ENCODE measurements at regions not wholly inside any gene's neighbourhood (a gene's known extent, or its start where the extent isn't known, plus 50 kb on each side); places are given as distances from the start of the nearest gene placed in this dataset.

DNA sequence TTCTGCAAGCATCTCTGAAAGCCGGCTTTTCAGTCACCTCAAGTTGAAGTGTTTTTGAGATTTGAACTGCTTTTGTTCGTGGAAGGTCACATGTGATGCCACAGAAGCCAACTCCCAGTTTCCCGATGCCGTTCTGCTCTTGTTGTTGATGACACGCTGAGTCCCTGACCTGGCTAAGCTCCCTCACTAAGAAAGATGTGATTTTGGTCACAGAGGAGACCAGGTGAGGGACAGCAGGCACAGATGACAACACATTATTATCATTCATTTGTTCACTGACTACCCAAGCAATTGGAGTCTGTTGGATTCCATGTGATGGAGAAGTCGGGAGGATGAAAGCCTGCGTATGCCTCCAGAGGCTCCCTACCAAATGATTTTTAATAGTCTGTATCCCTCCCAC, 822.4 kb upstream of the RBFOX1 start:
- no peak for TF ChIP-seq POLR2A (IDR thresholded peaks at IDR 0.05)
- no peak for TF ChIP-seq POLR2AphosphoS5 (IDR thresholded peaks at IDR 0.05)
- TF ChIP-seq, protein P1, sequence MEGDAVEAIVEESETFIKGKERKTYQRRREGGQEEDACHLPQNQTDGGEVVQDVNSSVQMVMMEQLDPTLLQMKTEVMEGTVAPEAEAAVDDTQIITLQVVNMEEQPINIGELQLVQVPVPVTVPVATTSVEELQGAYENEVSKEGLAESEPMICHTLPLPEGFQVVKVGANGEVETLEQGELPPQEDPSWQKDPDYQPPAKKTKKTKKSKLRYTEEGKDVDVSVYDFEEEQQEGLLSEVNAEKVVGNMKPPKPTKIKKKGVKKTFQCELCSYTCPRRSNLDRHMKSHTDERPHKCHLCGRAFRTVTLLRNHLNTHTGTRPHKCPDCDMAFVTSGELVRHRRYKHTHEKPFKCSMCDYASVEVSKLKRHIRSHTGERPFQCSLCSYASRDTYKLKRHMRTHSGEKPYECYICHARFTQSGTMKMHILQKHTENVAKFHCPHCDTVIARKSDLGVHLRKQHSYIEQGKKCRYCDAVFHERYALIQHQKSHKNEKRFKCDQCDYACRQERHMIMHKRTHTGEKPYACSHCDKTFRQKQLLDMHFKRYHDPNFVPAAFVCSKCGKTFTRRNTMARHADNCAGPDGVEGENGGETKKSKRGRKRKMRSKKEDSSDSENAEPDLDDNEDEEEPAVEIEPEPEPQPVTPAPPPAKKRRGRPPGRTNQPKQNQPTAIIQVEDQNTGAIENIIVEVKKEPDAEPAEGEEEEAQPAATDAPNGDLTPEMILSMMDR (IDR thresholded peaks at IDR 0.05 in 8 of 11, conservative IDR thresholded peaks at IDR 0.05 in 3 of 11), result no peak
- peaks cover 0 to 17% (median 6%) of the 10 kb centered on the region in 8 donors for H3K9me3 ChIP-seq
- H3K36me3 ChIP-seq, result no peaks in the 10 kb centered on the region
- no peak overlapping the region for H3K27ac ChIP-seq
- H3K4me3 ChIP-seq, result no peak overlapping the region
- H3K4me1 ChIP-seq, result no peaks in the 10 kb centered on the region
- no peaks in the 10 kb centered on the region for H3K27me3 ChIP-seq (replicated peaks in 1 of 7)
- no peak for DNase-seq
- intact Hi-C loops (cut with DNase I; ENCODE audit: low total_unique reads), result no loop called here
- WGBS, 5 donors, result 81 to 89% (median 82%) methylated on average over 7 of the region's 7 CpGs

- Histone ChIP-seq H3K27ac (no peak overlapping the region), H3K27me3 (replicated peaks in 1 of 7) (no peaks in the 10 kb centered on the region), H3K4me1 (no peaks in the 10 kb centered on the region), H3K4me3 (no peak overlapping the region), H3K9me3 (peaks cover 0 to 48% (median 10%) of the 10 kb centered on the region in 8 donors), H3K36me3 (no peaks in the 10 kb centered on the region)
- 21 to 72% (median 49%) methylated on average over 2 of the region's 2 CpGs for WGBS, 5 donors
- intact Hi-C loops (cut with DNase I; ENCODE audit: low total_unique reads), result no loop called here
- DNase-seq, result no peak
- TF ChIP-seq, protein P1 (IDR thresholded peaks at IDR 0.05 in 8 of 11, conservative IDR thresholded peaks at IDR 0.05 in 3 of 11), result no peak
- TF ChIP-seq POLR2A (IDR thresholded peaks at IDR 0.05) (no peak), POLR2AphosphoS5 (IDR thresholded peaks at IDR 0.05) (no peak)
These were observed 833.2 kb upstream of the RBFOX1 start for GRCh38 chr16:6499413-6499812.

GRCh38 chr16:6498858-6499257, 833.8 kb upstream of the RBFOX1 start:
- 81 to 90% (median 86%) methylated on average over 4 of the region's 4 CpGs for WGBS, 5 donors

GRCh38 chr16:6496996-6497395, 835.6 kb upstream of the RBFOX1 start:
- H3K27me3 ChIP-seq (replicated peaks in 1 of 7), result no peaks in the 10 kb centered on the region
- no peak for DNase-seq
- H3K27ac ChIP-seq, result no peak overlapping the region
- intact Hi-C loops (cut with DNase I; ENCODE audit: low total_unique reads), result no loop called here
- no peaks in the 10 kb centered on the region for H3K36me3 ChIP-seq
- 43 to 70% (median 59%) methylated on average over 2 of the region's 2 CpGs for WGBS, 5 donors
- no peak overlapping the region for H3K4me3 ChIP-seq
- peaks cover 0 to 31% (median 6%) of the 10 kb centered on the region in 8 donors for H3K9me3 ChIP-seq
- H3K4me1 ChIP-seq, result no peaks in the 10 kb centered on the region
- TF ChIP-seq, protein P1 (IDR thresholded peaks at IDR 0.05 in 8 of 11, conservative IDR thresholded peaks at IDR 0.05 in 3 of 11), result no peak
- no peak for TF ChIP-seq POLR2AphosphoS5 (IDR thresholded peaks at IDR 0.05)
- TF ChIP-seq POLR2A (IDR thresholded peaks at IDR 0.05), result no peak

More at GRCh38 chr16:6498858-6499257, 833.8 kb upstream of the RBFOX1 start:
- Histone ChIP-seq H3K27ac (no peak overlapping the region), H3K9me3 (peaks cover 0 to 45% (median 11%) of the 10 kb centered on the region in 8 donors), H3K4me3 (no peak overlapping the region), H3K4me1 (no peaks in the 10 kb centered on the region), H3K36me3 (no peaks in the 10 kb centered on the region), H3K27me3 (replicated peaks in 1 of 7) (no peaks in the 10 kb centered on the region)
- intact Hi-C loops (cut with DNase I; ENCODE audit: low total_unique reads), result no loop called here
- no peak for TF ChIP-seq POLR2AphosphoS5 (IDR thresholded peaks at IDR 0.05)
- TF ChIP-seq, protein P1 (IDR thresholded peaks at IDR 0.05 in 8 of 11, conservative IDR thresholded peaks at IDR 0.05 in 3 of 11), result no peak
- TF ChIP-seq POLR2A (IDR thresholded peaks at IDR 0.05), result no peak
- no peak for DNase-seq
